ENCODE measurements at regions not wholly inside any gene's neighbourhood (a gene's known extent, or its start where the extent isn't known, plus 50 kb on each side); places are given as distances from the start of the nearest gene placed in this dataset.

DNA sequence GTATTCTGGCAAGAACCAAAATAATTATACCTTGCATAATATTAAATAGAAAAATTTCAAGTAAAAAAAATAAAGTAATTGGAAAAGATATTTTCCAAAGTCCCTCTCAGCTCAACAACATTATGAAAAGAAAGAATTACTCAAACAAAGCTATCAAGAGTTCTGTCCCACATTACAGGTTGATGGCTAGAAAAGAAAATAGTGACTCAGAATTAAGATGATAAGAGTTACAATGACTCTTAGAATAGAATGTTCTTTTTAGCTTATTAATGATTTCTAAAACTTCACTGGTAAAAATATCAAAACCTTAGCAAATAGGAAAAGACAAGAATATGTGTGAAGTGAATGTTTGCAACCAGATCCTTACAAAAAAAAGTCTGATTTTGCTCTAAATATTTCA, 312.5 kb upstream of the PDGFD start:
- Histone ChIP-seq H4K20me1 (ENCODE audit: insufficient read depth, low read length) (no peaks in the 10 kb centered on the region), H4K5ac (ENCODE audit: low read depth, low read length) (no peak overlapping the region), H4K91ac (ENCODE audit: insufficient read depth, low read depth, low read length) (no peak overlapping the region), H3K18ac (ENCODE audit: low read depth, low read length) (no peak overlapping the region), H3K36me3 (ENCODE audit: control insufficient read depth, insufficient read depth, low read length) (no peaks in the 10 kb centered on the region), H2AK9ac (replicated peaks; ENCODE audit: low read depth, low read length, poor library complexity) (no peak overlapping the region), H2AFZ (replicated peaks; ENCODE audit: low read length, poor library complexity) (no peak overlapping the region), H3K4me2 (ENCODE audit: low read depth, low read length) (no peak overlapping the region), H2BK5ac (ENCODE audit: low read depth, low read length, poor library complexity, severe bottlenecking) (no peak overlapping the region), H3K4me1 (ENCODE audit: control insufficient read depth, insufficient read depth, low read length) (no peaks in the 10 kb centered on the region), H3K9me3 (ENCODE audit: control insufficient read depth, insufficient read depth, low read length) (no peaks in the 10 kb centered on the region), H3K9ac (ENCODE audit: low read depth, low read length) (no peak overlapping the region), H2BK15ac (ENCODE audit: low read depth, low read length) (no peak overlapping the region), H3K56ac (ENCODE audit: extremely low read depth, insufficient read depth, low read length) (no peak overlapping the region), H3K27me3 (ENCODE audit: control insufficient read depth, insufficient read depth, low read length) (no peaks in the 10 kb centered on the region), H3K9me1 (ENCODE audit: insufficient read depth, low read length) (no peaks in the 10 kb centered on the region), H3K4me3 (ENCODE audit: insufficient read depth, low read depth, low read length) (no peak overlapping the region), H3K14ac (replicated peaks; ENCODE audit: low read depth, low read length) (no peak overlapping the region), H4K8ac (ENCODE audit: low read depth in 2 of 2, low read length in 2 of 2) (no peak overlapping the region), H3K4ac (ENCODE audit: low read depth, low read length) (no peak overlapping the region), H3K23ac (ENCODE audit: low read depth, low read length) (no peak overlapping the region), H2AK5ac (ENCODE audit: low read depth, low read length) (no peak overlapping the region), H2BK20ac (ENCODE audit: low read depth, low read length) (no peak overlapping the region), H3K27ac (ENCODE audit: insufficient read depth, low read length) (no peak overlapping the region), H3K79me1 (ENCODE audit: low read depth in 1 of 2, low read length in 2 of 2) (no peaks in the 10 kb centered on the region), H2BK120ac (ENCODE audit: low read depth, low read length) (no peak overlapping the region)
- ChIA-PET POLR2A (ENCODE audit: unreplicated experiment) (interaction anchor here (0.6 kb wide), 1 partner anchor 1148 kb away, joined by 7 read pairs; no protein-coding TSS in a partner anchor), CTCF (interaction anchor here (0.6 to 1.1 kb wide), 2 partner anchors 16 to 133 kb away, joined by 3 to 4 read pairs; no protein-coding TSS in a partner anchor)
- no TSS peak for BruUV-seq (replicated peaks)
- in situ Hi-C loops (cut with MboI; ENCODE audit: low sequenced_read_pairs) = no loop called here
- intact Hi-C loops (cut with micrococcal nuclease) = no loop called here
- TF ChIP-seq, protein P1, sequence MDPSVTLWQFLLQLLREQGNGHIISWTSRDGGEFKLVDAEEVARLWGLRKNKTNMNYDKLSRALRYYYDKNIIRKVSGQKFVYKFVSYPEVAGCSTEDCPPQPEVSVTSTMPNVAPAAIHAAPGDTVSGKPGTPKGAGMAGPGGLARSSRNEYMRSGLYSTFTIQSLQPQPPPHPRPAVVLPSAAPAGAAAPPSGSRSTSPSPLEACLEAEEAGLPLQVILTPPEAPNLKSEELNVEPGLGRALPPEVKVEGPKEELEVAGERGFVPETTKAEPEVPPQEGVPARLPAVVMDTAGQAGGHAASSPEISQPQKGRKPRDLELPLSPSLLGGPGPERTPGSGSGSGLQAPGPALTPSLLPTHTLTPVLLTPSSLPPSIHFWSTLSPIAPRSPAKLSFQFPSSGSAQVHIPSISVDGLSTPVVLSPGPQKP (IDR thresholded peaks at IDR 0.05; ENCODE audit: borderline replicate concordance, low read depth, low read length) = no peak
- TF ChIP-seq, protein P2, sequence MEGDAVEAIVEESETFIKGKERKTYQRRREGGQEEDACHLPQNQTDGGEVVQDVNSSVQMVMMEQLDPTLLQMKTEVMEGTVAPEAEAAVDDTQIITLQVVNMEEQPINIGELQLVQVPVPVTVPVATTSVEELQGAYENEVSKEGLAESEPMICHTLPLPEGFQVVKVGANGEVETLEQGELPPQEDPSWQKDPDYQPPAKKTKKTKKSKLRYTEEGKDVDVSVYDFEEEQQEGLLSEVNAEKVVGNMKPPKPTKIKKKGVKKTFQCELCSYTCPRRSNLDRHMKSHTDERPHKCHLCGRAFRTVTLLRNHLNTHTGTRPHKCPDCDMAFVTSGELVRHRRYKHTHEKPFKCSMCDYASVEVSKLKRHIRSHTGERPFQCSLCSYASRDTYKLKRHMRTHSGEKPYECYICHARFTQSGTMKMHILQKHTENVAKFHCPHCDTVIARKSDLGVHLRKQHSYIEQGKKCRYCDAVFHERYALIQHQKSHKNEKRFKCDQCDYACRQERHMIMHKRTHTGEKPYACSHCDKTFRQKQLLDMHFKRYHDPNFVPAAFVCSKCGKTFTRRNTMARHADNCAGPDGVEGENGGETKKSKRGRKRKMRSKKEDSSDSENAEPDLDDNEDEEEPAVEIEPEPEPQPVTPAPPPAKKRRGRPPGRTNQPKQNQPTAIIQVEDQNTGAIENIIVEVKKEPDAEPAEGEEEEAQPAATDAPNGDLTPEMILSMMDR (conservative IDR thresholded peaks at IDR 0.05; ENCODE audit: low read depth, low read length) = no peak
- TF ChIP-seq POLR2A (IDR thresholded peaks at IDR 0.05; ENCODE audit: low read depth, low read length) = no peak
- no peak for TF ChIP-seq CEBPB (IDR thresholded peaks at IDR 0.05; ENCODE audit: low read depth, low read length)
- no peak for TF ChIP-seq RFX5 (IDR thresholded peaks at IDR 0.05; ENCODE audit: low read depth, low read length)
- TF ChIP-seq MAZ (IDR thresholded peaks at IDR 0.05; ENCODE audit: borderline replicate concordance, low read depth, low read length) = no peak
- TF ChIP-seq NFE2L2 (IDR thresholded peaks at IDR 0.05; ENCODE audit: low read depth, low read length) = no peak
- TF ChIP-seq SMC3 (IDR thresholded peaks at IDR 0.05; ENCODE audit: low read depth, low read length) = no peak
- TF ChIP-seq RCOR1 (IDR thresholded peaks at IDR 0.05; ENCODE audit: insufficient replicate concordance, low read length) = no peak
- TF ChIP-seq MAFK (IDR thresholded peaks at IDR 0.05; ENCODE audit: low read depth, low read length) = no peak
- no peak for TF ChIP-seq MXI1 (IDR thresholded peaks at IDR 0.05; ENCODE audit: borderline replicate concordance, low read depth, low read length)
- TF ChIP-seq CHD1 (IDR thresholded peaks at IDR 0.05; ENCODE audit: low read depth, low read length) = no peak
- TF ChIP-seq BHLHE40 (IDR thresholded peaks at IDR 0.05; ENCODE audit: low read depth, low read length) = no peak
- no peak for TF ChIP-seq FOS (IDR thresholded peaks at IDR 0.05; ENCODE audit: low read depth, low read length)
- DNase-seq (no peak), ATAC-seq (ENCODE audit: low read depth) (no peak)
- dilution Hi-C loops (cut with HindIII; ENCODE audit: low sequenced_read_pairs, unreplicated experiment) = no loop called here

All from IMR-90 (cell line).